ENCODE measurements at regions not wholly inside any gene's neighbourhood (a gene's known extent, or its start where the extent isn't known, plus 50 kb on each side); places are given as distances from the start of the nearest gene placed in this dataset.

DNA sequence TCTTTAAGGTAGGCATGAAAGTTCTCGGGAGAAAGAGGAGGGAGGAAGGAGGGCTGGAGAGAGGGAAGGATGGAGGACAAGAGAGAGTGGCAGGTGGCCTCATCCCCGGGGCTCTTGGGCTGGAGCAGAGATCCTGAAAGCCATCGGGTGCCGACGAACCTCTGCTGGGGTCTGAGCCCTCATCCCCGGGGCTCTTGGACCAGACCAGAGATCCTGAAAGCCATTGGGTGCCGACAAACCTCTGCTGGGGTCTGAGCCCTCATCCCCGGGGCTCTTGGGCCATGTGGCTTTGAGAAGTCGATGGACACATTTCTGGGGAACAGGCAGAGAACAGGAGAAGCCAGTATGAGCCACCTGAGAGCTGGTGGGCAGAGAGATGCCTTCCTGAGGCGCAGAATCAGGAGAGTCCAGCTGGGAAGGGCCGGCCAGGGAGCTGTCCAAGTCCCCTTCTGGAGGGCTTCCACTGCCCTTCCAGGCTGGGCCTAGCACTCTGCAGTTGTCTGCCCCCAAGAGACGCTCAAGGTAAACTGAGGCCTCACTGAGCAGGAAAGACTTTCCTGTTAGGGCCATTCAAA lies 1398.1 kb downstream of the BRD1 start:
- TF ChIP-seq, protein P1, sequence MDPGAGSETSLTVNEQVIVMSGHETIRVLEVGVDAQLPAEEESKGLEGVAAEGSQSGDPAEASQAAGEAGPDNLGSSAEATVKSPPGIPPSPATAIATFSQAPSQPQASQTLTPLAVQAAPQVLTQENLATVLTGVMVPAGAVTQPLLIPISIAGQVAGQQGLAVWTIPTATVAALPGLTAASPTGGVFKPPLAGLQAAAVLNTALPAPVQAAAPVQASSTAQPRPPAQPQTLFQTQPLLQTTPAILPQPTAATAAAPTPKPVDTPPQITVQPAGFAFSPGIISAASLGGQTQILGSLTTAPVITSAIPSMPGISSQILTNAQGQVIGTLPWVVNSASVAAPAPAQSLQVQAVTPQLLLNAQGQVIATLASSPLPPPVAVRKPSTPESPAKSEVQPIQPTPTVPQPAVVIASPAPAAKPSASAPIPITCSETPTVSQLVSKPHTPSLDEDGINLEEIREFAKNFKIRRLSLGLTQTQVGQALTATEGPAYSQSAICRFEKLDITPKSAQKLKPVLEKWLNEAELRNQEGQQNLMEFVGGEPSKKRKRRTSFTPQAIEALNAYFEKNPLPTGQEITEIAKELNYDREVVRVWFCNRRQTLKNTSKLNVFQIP (CRISPR knock-in tag; IDR thresholded peaks at IDR 0.05; ENCODE audit: borderline replicate concordance, low read depth) = no peak
- ATAC-seq = no peak

DNA sequence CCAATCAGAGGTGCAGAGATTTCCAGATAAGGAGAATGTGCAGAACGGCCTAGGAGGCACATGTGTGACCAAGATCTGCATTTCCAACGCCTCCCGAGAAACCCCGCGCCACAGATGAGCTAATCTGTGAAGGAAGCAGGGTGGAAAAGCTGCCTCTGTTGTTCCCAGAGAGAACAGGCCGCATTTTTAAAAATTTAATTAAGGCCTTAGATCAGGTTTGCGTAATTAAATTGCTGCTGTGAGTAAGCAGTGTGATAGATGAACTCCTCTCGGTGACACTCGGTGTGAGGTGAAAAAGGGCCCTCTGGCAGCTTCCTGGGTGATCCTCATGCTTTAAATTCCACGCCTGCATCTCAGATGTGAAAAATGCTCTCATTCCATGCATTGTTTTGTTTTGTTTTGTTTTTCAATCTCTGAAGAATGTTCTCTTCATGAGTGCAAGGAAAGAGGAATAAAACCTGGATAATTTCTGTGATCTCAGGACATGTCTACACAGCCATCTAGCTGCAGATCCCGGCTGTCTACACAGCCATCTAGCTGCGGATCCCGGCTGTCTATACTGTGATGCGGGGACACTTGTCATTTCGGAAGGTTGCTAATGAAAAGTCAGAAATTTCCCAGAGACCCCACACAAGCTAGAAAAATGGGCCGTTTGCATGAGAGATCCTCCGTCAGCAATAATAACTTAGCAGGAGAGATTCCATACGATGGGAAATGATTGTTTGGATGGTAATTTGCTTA lies 1398.9 kb downstream of the BRD1 start:
- TF ChIP-seq TCF4 (CRISPR knock-in tag; IDR thresholded peaks at IDR 0.05; ENCODE audit: borderline replicate concordance) (no peak), ZNF8 (CRISPR knock-in tag; IDR thresholded peaks at IDR 0.05) (no peak), CSDC2 (CRISPR knock-in tag; IDR thresholded peaks at IDR 0.05) (no peak), OSR1 (CRISPR knock-in tag; IDR thresholded peaks at IDR 0.05) (no peak), GLIS3 (CRISPR knock-in tag; IDR thresholded peaks at IDR 0.05) (no peak), RARB (CRISPR knock-in tag; IDR thresholded peaks at IDR 0.05) (no peak), ZFP30 (CRISPR knock-in tag; IDR thresholded peaks at IDR 0.05) (no peak), ZFP3 (CRISPR knock-in tag; IDR thresholded peaks at IDR 0.05) (no peak), ZNF565 (CRISPR knock-in tag; conservative IDR thresholded peaks at IDR 0.05; ENCODE audit: low read depth) (no peak), ZNF70 (CRISPR knock-in tag; IDR thresholded peaks at IDR 0.05) (no peak), PPARA (CRISPR knock-in tag; IDR thresholded peaks at IDR 0.05; ENCODE audit: borderline replicate concordance) (no peak), ISL1 (CRISPR knock-in tag; IDR thresholded peaks at IDR 0.05) (no peak), ZC3H10 (CRISPR knock-in tag; IDR thresholded peaks at IDR 0.05) (no peak), ESRRG (CRISPR knock-in tag; IDR thresholded peaks at IDR 0.05) (no peak), BACH2 (CRISPR knock-in tag; IDR thresholded peaks at IDR 0.05; ENCODE audit: borderline replicate concordance) (no peak), ARNTL (CRISPR knock-in tag; IDR thresholded peaks at IDR 0.05; ENCODE audit: borderline replicate concordance, low read depth) (no peak), SNAI2 (CRISPR knock-in tag; IDR thresholded peaks at IDR 0.05) (no peak)
- TF ChIP-seq, protein P2, sequence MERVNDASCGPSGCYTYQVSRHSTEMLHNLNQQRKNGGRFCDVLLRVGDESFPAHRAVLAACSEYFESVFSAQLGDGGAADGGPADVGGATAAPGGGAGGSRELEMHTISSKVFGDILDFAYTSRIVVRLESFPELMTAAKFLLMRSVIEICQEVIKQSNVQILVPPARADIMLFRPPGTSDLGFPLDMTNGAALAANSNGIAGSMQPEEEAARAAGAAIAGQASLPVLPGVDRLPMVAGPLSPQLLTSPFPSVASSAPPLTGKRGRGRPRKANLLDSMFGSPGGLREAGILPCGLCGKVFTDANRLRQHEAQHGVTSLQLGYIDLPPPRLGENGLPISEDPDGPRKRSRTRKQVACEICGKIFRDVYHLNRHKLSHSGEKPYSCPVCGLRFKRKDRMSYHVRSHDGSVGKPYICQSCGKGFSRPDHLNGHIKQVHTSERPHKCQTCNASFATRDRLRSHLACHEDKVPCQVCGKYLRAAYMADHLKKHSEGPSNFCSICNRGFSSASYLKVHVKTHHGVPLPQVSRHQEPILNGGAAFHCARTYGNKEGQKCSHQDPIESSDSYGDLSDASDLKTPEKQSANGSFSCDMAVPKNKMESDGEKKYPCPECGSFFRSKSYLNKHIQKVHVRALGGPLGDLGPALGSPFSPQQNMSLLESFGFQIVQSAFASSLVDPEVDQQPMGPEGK (CRISPR knock-in tag; IDR thresholded peaks at IDR 0.05; ENCODE audit: borderline replicate concordance) = no peak
- TF ChIP-seq, protein P3, sequence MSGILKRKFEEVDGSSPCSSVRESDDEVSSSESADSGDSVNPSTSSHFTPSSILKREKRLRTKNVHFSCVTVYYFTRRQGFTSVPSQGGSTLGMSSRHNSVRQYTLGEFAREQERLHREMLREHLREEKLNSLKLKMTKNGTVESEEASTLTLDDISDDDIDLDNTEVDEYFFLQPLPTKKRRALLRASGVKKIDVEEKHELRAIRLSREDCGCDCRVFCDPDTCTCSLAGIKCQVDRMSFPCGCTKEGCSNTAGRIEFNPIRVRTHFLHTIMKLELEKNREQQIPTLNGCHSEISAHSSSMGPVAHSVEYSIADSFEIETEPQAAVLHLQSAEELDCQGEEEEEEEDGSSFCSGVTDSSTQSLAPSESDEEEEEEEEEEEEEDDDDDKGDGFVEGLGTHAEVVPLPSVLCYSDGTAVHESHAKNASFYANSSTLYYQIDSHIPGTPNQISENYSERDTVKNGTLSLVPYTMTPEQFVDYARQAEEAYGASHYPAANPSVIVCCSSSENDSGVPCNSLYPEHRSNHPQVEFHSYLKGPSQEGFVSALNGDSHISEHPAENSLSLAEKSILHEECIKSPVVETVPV (CRISPR knock-in tag; IDR thresholded peaks at IDR 0.05) = no peak
- TF ChIP-seq, protein P4, sequence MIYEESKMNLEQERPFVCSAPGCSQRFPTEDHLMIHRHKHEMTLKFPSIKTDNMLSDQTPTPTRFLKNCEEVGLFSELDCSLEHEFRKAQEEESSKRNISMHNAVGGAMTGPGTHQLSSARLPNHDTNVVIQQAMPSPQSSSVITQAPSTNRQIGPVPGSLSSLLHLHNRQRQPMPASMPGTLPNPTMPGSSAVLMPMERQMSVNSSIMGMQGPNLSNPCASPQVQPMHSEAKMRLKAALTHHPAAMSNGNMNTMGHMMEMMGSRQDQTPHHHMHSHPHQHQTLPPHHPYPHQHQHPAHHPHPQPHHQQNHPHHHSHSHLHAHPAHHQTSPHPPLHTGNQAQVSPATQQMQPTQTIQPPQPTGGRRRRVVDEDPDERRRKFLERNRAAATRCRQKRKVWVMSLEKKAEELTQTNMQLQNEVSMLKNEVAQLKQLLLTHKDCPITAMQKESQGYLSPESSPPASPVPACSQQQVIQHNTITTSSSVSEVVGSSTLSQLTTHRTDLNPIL (CRISPR knock-in tag; IDR thresholded peaks at IDR 0.05; ENCODE audit: low read depth) = no peak
- ATAC-seq = no peak

DNA sequence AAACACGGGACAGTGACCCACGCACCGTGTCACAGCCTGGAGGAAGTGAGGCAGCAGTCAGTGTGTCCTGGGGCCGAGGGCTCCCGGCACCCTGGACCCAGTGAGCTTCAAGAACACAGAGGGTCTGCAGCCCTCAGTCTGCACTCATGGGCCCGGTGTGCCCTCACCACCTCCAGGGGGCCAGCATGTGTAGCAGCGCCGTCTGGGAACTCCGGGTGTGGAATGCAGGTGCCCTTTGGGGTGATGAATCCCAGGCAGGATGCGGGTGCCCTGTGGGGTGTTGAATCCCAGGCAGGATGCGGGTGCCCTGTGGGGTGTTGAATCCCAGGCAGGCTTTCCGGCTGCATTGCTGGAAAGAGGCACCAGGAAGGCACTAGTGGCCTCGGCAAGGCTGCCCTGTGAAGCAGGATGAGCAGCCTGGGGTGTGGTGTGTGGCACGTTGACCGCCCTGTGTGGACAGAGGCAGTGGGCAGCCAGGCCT lies 1399.9 kb downstream of the BRD1 start:
- ATAC-seq = no peak
- no peak for TF ChIP-seq BACH2 (CRISPR knock-in tag; IDR thresholded peaks at IDR 0.05; ENCODE audit: borderline replicate concordance)
- TF ChIP-seq, protein P3 (CRISPR knock-in tag; IDR thresholded peaks at IDR 0.05) = no peak
- no peak for TF ChIP-seq ZFP30 (CRISPR knock-in tag; IDR thresholded peaks at IDR 0.05)
- TF ChIP-seq, protein P2 (CRISPR knock-in tag; IDR thresholded peaks at IDR 0.05; ENCODE audit: borderline replicate concordance) = no peak
- TF ChIP-seq RARB (CRISPR knock-in tag; IDR thresholded peaks at IDR 0.05) = no peak
- no peak for TF ChIP-seq ZFP3 (CRISPR knock-in tag; IDR thresholded peaks at IDR 0.05)
- TF ChIP-seq TCF4 (CRISPR knock-in tag; IDR thresholded peaks at IDR 0.05; ENCODE audit: borderline replicate concordance) = no peak
- no peak for TF ChIP-seq ARNTL (CRISPR knock-in tag; IDR thresholded peaks at IDR 0.05; ENCODE audit: borderline replicate concordance, low read depth)
- TF ChIP-seq PPARA (CRISPR knock-in tag; IDR thresholded peaks at IDR 0.05; ENCODE audit: borderline replicate concordance) = no peak

All from SK-N-SH treated with all-trans-retinoic acid at 6 μM for 48 hours (cell line).